Muscle of leg (tissue), 3 donors: ENCODE measurements at regions not wholly inside any gene's neighbourhood (a gene's known extent, or its start where the extent isn't known, plus 50 kb on each side); places are given as distances from the start of the nearest gene placed in this dataset.

ENCODE experiments used
- DNase-seq: peaks from one replicate; pipeline ENCODE4 v3.0.0; 2013
- H3K27ac ChIP-seq: one replicate; pipeline ENCODE4 v1.5.1; 2013; ENCODE audit warnings: mild to moderate bottlenecking, low read length, control low read depth
- H3K27me3 ChIP-seq: one replicate; pipeline ENCODE4 v1.6.1; 2013; ENCODE audit warnings: low read length; ENCODE audit not compliant: control insufficient read depth, insufficient read depth
- H3K36me3 ChIP-seq: one replicate; pipeline ENCODE4 v1.6.1; 2013; ENCODE audit warnings: low read length; ENCODE audit not compliant: control insufficient read depth, insufficient read depth
- H3K4me1 ChIP-seq: one replicate; pipeline ENCODE4 v1.6.1; 2013; ENCODE audit warnings: low read length; ENCODE audit not compliant: control insufficient read depth, insufficient read depth
- H3K4me3 ChIP-seq: one replicate; pipeline ENCODE4 v1.5.1; 2013; ENCODE audit warnings: low read length, control low read depth
- H3K9me3 ChIP-seq: replicated peaks from 2 replicates; pipeline ENCODE4 v1.6.1; 2013; ENCODE audit warnings: low read depth, low read length; ENCODE audit not compliant: control insufficient read depth
- WGBS: methylation state at CpG from one replicate; pipeline ENCODE4 v1.1.5; 2013; ENCODE audit warnings: missing lambda C conversion rate; ENCODE audit not compliant: insufficient coverage; 5-methylcytosine and 5-hydroxymethylcytosine counted together

DNA sequence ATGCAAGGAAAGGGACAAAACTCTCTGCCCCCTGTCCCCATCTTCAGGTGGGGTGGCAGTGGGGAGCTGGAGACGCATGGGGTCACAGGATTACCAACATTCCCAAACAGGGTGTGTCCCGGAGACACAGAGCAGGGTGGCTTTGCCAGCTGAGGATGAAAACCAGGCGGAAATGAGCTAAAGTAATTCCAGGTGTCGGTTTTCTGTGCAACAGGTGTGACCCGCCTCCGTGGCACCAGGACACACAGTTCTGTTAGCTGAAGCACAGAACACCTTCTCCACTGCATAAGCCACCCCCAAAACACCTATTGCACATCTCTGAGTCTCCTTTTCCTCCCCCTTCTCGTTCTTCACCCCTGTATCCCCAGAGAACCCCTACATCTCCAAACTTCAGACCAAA is 122.7 kb upstream of the GLI2 start:
- Histone ChIP-seq H3K27me3 (peaks cover 7% of the 10 kb centered on the region), H3K9me3 (no peaks in the 10 kb centered on the region), H3K27ac (no peak overlapping the region), H3K36me3 (no peaks in the 10 kb centered on the region), H3K4me3 (no peak overlapping the region), H3K4me1 (peaks cover 50% of the 10 kb centered on the region)
- 73% methylated on average over 7 of the region's 7 CpGs for WGBS
- no peak for DNase-seq

GRCh38 chr2:120613742-120614571 is 121.7 kb upstream of the GLI2 start:
- Histone ChIP-seq H3K4me1 (peaks cover 44% of the 10 kb centered on the region), H3K4me3 (no peak overlapping the region), H3K36me3 (no peaks in the 10 kb centered on the region), H3K9me3 (no peaks in the 10 kb centered on the region), H3K27ac (no peak overlapping the region), H3K27me3 (peaks cover 7% of the 10 kb centered on the region)
- DNase-seq = peak; percentile 83
- WGBS = 45% methylated on average over 16 of the region's 29 CpGs

DNA sequence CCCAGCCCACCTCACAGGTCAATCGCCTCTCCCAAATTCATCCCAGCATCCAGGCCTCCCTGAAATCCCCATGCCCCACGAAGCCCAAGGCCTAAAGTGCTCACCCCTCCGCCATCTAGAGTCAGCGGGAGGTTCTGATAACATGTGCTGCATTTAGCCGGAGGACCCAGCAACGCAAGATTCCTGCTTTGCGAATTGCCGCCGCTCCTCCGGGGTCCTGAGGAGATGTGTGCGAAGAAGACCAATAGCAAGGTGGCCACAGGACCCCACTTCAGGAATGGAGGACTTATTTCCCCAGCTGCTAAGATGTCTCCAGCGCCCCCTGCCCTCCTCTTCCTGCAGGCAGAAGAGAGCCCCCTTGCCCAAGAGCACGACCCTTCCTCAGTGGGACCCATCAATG is 120.8 kb upstream of the GLI2 start:
- DNase-seq = no peak
- Histone ChIP-seq H3K4me3 (no peak overlapping the region), H3K27ac (no peak overlapping the region), H3K9me3 (no peaks in the 10 kb centered on the region), H3K4me1 (peaks cover 39% of the 10 kb centered on the region), H3K36me3 (no peaks in the 10 kb centered on the region), H3K27me3 (peaks cover 7% of the 10 kb centered on the region)
- WGBS = 92% methylated on average over 12 of the region's 13 CpGs

- 89% methylated on average over 1 of the region's 3 CpGs for WGBS
- H3K36me3 ChIP-seq = no peaks in the 10 kb centered on the region
- no peaks in the 10 kb centered on the region for H3K9me3 ChIP-seq
- peaks cover 7% of the 10 kb centered on the region for H3K27me3 ChIP-seq
- H3K4me1 ChIP-seq = peaks cover 34% of the 10 kb centered on the region
- no peak for DNase-seq
- H3K27ac ChIP-seq = no peak overlapping the region
- no peak overlapping the region for H3K4me3 ChIP-seq
Measured at GRCh38 chr2:120616261-120616660, 119.4 kb upstream of the GLI2 start.

DNA sequence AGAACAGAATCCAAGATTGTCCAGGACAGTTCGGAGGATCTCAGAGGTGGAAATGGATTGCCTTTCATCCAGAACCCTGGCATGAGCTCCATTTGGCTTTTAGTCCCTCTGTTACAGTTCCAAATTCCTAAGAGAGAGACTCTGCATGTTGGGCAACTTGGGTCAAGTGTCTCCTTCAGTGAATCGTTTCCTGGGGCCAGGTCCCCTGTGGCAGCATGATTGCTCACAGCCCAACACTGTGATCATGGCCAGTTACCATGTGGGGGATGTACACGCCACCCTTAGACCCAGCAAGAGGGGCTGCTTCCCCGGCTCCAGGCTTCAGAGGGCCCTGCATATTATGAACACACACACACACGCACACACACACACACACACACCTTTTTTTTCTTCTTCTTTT is 118.6 kb upstream of the GLI2 start:
- no peak for DNase-seq
- Histone ChIP-seq H3K9me3 (no peaks in the 10 kb centered on the region), H3K27me3 (peaks cover 7% of the 10 kb centered on the region), H3K27ac (no peak overlapping the region), H3K4me1 (peaks cover 27% of the 10 kb centered on the region), H3K4me3 (no peak overlapping the region), H3K36me3 (no peaks in the 10 kb centered on the region)
- 78% methylated on average over 4 of the region's 5 CpGs for WGBS

DNA sequence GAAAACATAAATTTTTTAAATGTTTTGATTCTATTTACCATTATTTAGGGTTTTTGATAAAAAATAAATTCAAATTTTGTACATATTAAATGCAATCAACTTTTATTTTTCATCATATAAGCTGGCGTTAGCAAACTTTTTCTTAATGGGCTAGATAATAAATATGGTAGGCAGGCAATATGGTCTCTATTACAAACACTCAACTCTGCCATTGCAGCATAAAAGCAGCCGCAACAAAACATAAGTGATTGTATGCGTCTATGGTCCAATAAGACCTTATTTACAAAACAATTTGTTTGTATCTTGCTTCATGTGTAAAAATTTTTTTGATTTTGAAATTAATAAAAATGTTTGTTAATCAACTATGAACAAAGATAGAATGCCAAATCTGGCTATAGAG is 116.8 kb upstream of the GLI2 start:
- no CpG with 5 or more reads among the region's 3 CpGs for WGBS
- Histone ChIP-seq H3K4me3 (no peak overlapping the region), H3K9me3 (no peaks in the 10 kb centered on the region), H3K27me3 (peaks cover 2% of the 10 kb centered on the region), H3K36me3 (no peaks in the 10 kb centered on the region), H3K27ac (no peak overlapping the region), H3K4me1 (peaks cover 11% of the 10 kb centered on the region)
- DNase-seq = no peak

DNA sequence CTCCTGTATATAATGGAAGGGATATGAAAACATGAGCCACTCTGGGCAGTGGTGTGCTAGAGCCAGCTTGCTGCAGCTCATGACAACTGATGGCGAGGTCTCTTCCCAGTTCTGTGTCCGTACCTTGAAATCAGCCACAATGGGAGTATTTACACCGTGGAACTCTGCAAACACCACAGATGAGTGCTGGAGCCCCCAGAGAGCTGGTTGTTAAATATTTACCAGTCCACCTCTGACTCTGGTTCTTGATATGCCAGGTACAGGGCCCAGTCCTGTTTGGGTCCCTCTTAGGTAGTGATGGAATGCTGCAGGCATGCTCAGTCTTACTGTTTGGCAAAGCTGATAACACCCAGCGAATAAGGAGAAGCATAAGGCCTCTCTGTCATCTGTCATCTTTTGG is 116.1 kb upstream of the GLI2 start:
- Histone ChIP-seq H3K27ac (no peak overlapping the region), H3K27me3 (peaks cover 2% of the 10 kb centered on the region), H3K4me3 (no peak overlapping the region), H3K36me3 (no peaks in the 10 kb centered on the region), H3K9me3 (no peaks in the 10 kb centered on the region), H3K4me1 (peaks cover 4% of the 10 kb centered on the region)
- no peak for DNase-seq
- WGBS = 87% methylated on average over 3 of the region's 4 CpGs

GRCh38 chr2:120620025-120620793 is 115.5 kb upstream of the GLI2 start:
- Histone ChIP-seq H3K36me3 (no peaks in the 10 kb centered on the region), H3K4me3 (no peak overlapping the region), H3K9me3 (no peaks in the 10 kb centered on the region), H3K27ac (no peak overlapping the region), H3K27me3 (no peaks in the 10 kb centered on the region), H3K4me1 (no peaks in the 10 kb centered on the region)
- no peak for DNase-seq
- WGBS = no CpG with 5 or more reads among the region's 4 CpGs

- H3K36me3 ChIP-seq = no peaks in the 10 kb centered on the region
- 92% methylated on average over 9 of the region's 13 CpGs for WGBS
- H3K4me1 ChIP-seq = no peaks in the 10 kb centered on the region
Measured at GRCh38 chr2:120622159-120622869, 113.4 kb upstream of the GLI2 start.

More at GRCh38 chr2:120622159-120622869, 113.4 kb upstream of the GLI2 start:
- Histone ChIP-seq H3K27ac (no peak overlapping the region), H3K27me3 (peaks cover 5% of the 10 kb centered on the region), H3K4me3 (no peak overlapping the region), H3K9me3 (no peaks in the 10 kb centered on the region)
- no peak for DNase-seq
